ENCODE measurements at regions not wholly inside any gene's neighbourhood (a gene's known extent, or its start where the extent isn't known, plus 50 kb on each side); places are given as distances from the start of the nearest gene placed in this dataset.

- ChIA-PET POLR2A (no interaction called here), CTCF (no interaction called here)
- peaks cover 0 to 4% (median 0%) of the 10 kb centered on the region in 3 donors for H3K9me3 ChIP-seq (ENCODE audit: control extremely low read depth in 1 of 3, control insufficient read depth in 2 of 3, insufficient read depth in 1 of 3, low read length in 2 of 3)
- H3K4me3 Mint-ChIP-seq: no peak overlapping the region
- H4K20me1 ChIP-seq (ENCODE audit: control insufficient read depth, insufficient read depth, low read length, poor library complexity, severe bottlenecking): no peaks in the 10 kb centered on the region
- no peaks in the 10 kb centered on the region for H3K9me3 Mint-ChIP-seq (ENCODE audit: insufficient read depth)
- H3K4me3 ChIP-seq (ENCODE audit: control extremely low read depth in 1 of 5, extremely low read depth in 1 of 5, insufficient read depth in 1 of 5, low read depth in 2 of 5, low read length in 4 of 5): no peak overlapping the region
- no peak for DNase-seq
- intact Hi-C loops (cut with micrococcal nuclease): no loop called here
- ATAC-seq (ENCODE audit: low read depth): no peak
- no peak overlapping the region for H3K27ac ChIP-seq (ENCODE audit: low read length in 2 of 2)
- no peaks in the 10 kb centered on the region for H3K27me3 Mint-ChIP-seq
- H3K27ac Mint-ChIP-seq: no peak overlapping the region
- no peak overlapping the region for H3K4me2 ChIP-seq (replicated peaks; ENCODE audit: low read depth, low read length, poor library complexity, severe bottlenecking)
- no peak overlapping the region for H2AFZ ChIP-seq (ENCODE audit: insufficient read depth, low read depth, low read length, poor library complexity, severe bottlenecking)
- no peaks in the 10 kb centered on the region for H3K79me2 ChIP-seq (ENCODE audit: control insufficient read depth, insufficient read depth, low read length)
- no peaks in the 10 kb centered on the region for H3K36me3 ChIP-seq (replicated peaks in 1 of 2; ENCODE audit: control extremely low read depth in 1 of 2, control insufficient read depth in 1 of 2, extremely low read depth in 1 of 2, insufficient read depth in 2 of 2, low read length in 1 of 2)
- H3K9ac ChIP-seq (ENCODE audit: low read length): no peak overlapping the region
- no peak for TF ChIP-seq EZH2 (IDR thresholded peaks at IDR 0.05; ENCODE audit: borderline replicate concordance, insufficient read depth, low read depth, low read length, poor library complexity, severe bottlenecking)
- no peak for TF ChIP-seq CTCF (IDR thresholded peaks at IDR 0.05)
- no peaks in the 10 kb centered on the region for H3K4me1 ChIP-seq (ENCODE audit: control insufficient read depth in 2 of 2, insufficient read depth in 2 of 2, low read length in 2 of 2)
- no peaks in the 10 kb centered on the region for H3K4me1 Mint-ChIP-seq
- no peaks in the 10 kb centered on the region for H3K27me3 ChIP-seq (replicated peaks in 1 of 4; ENCODE audit: control extremely low read depth in 1 of 4, control insufficient read depth in 3 of 4, insufficient read depth in 4 of 4, low read length in 3 of 4)
Observed at GRCh38 chr2:192813341-192813740, 618.6 kb upstream of the TMEFF2 start.

DNA sequence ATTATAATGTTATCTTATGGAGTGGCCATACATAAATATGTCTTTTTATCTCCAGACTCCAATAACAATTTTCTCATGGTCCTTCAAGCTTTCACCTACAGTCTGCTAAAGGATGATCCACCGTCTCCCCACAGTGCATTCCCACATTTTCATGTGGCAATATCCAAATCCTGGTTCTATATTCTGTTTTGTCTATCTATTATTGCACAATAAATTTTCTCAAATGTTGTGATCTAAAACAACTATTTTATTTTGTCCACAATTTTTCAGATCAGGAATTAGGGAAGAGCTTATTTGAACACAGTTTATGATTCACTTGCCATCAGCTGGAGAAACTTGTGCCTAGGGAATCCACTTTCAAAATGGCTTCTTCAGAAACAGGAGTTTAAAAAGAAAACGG lies 614.4 kb upstream of the TMEFF2 start:
- no peak for ATAC-seq (ENCODE audit: low read depth)
- CTCF ChIA-PET: no interaction called here
- WGBS (ENCODE audit: insufficient coverage): no CpG with 5 or more reads among the region's 2 CpGs

More for the DNA sequence above, 614.4 kb upstream of the TMEFF2 start:
- Histone ChIP-seq H3K79me2 (ENCODE audit: control insufficient read depth, insufficient read depth, low read length) (no peaks in the 10 kb centered on the region), H3K27ac (ENCODE audit: low read length in 2 of 2) (no peak overlapping the region), H3K9me3 (ENCODE audit: control extremely low read depth in 1 of 3, control insufficient read depth in 2 of 3, insufficient read depth in 1 of 3, low read length in 2 of 3) (peaks cover 0 to 4% (median 4%) of the 10 kb centered on the region in 3 donors), H3K27me3 (replicated peaks in 1 of 4; ENCODE audit: control extremely low read depth in 1 of 4, control insufficient read depth in 3 of 4, insufficient read depth in 4 of 4, low read length in 3 of 4) (no peaks in the 10 kb centered on the region), H2AFZ (ENCODE audit: insufficient read depth, low read depth, low read length, poor library complexity, severe bottlenecking) (no peak overlapping the region), H3K4me1 (ENCODE audit: control insufficient read depth in 2 of 2, insufficient read depth in 2 of 2, low read length in 2 of 2) (no peaks in the 10 kb centered on the region), H3K9ac (ENCODE audit: low read length) (no peak overlapping the region), H4K20me1 (ENCODE audit: control insufficient read depth, insufficient read depth, low read length, poor library complexity, severe bottlenecking) (no peaks in the 10 kb centered on the region), H3K36me3 (replicated peaks in 1 of 2; ENCODE audit: control extremely low read depth in 1 of 2, control insufficient read depth in 1 of 2, extremely low read depth in 1 of 2, insufficient read depth in 2 of 2, low read length in 1 of 2) (no peaks in the 10 kb centered on the region), H3K4me2 (replicated peaks; ENCODE audit: low read depth, low read length, poor library complexity, severe bottlenecking) (no peak overlapping the region), H3K4me3 (ENCODE audit: control extremely low read depth in 1 of 5, extremely low read depth in 1 of 5, insufficient read depth in 1 of 5, low read depth in 2 of 5, low read length in 4 of 5) (no peak overlapping the region)
- POLR2A ChIA-PET: no interaction called here
- intact Hi-C loops (cut with micrococcal nuclease): no loop called here
- H3K4me3 Mint-ChIP-seq: no peak overlapping the region
- H3K27ac Mint-ChIP-seq: no peak overlapping the region
- no peaks in the 10 kb centered on the region for H3K4me1 Mint-ChIP-seq
- TF ChIP-seq EZH2 (IDR thresholded peaks at IDR 0.05; ENCODE audit: borderline replicate concordance, insufficient read depth, low read depth, low read length, poor library complexity, severe bottlenecking): no peak
- TF ChIP-seq CTCF (IDR thresholded peaks at IDR 0.05): no peak
- H3K27me3 Mint-ChIP-seq: no peaks in the 10 kb centered on the region
- DNase-seq: no peak
- H3K9me3 Mint-ChIP-seq (ENCODE audit: insufficient read depth): peaks cover 3% of the 10 kb centered on the region

Data from B cell (primary cell).